ENCODE measurements at regions not wholly inside any gene's neighbourhood (a gene's known extent, or its start where the extent isn't known, plus 50 kb on each side); places are given as distances from the start of the nearest gene placed in this dataset.
A peak's percentile ranks its signal among the peaks of the same experiment; 100 is the strongest.
"Not testable (repeated sequence)": the region's sequence is repeated elsewhere in the genome, so short reads cannot be mapped to it uniquely, and the experiment has no call there.

- no peak for DNase-seq (ENCODE audit: low spot score in 2 of 2, unreplicated experiment in 2 of 2)
- peaks cover 28% of the 10 kb centered on the region for H3K4me1 Mint-ChIP-seq
Observed at GRCh38 chr17:65293584-65294180, 156.5 kb downstream of the RGS9 start.

GRCh38 chr17:65292430-65292829 lies 155.3 kb downstream of the RGS9 start:
- TF ChIP-seq CTCF (IDR thresholded peaks at IDR 0.05; ENCODE audit: unreplicated experiment): no peak
- Mint-ChIP-seq H3K27me3 (ENCODE audit: low read depth) (no peaks in the 10 kb centered on the region), H3K27ac (no peak overlapping the region), H3K4me1 (peaks cover 21% of the 10 kb centered on the region), H3K9me3 (peaks cover 5% of the 10 kb centered on the region), H3K36me3 (no peaks in the 10 kb centered on the region), H3K4me3 (no peak overlapping the region)
- no peak for DNase-seq (ENCODE audit: low spot score in 2 of 2, unreplicated experiment in 2 of 2)

More at GRCh38 chr17:65293584-65294180, 156.5 kb downstream of the RGS9 start:
- H3K27ac Mint-ChIP-seq: no peak overlapping the region
- H3K36me3 Mint-ChIP-seq: no peaks in the 10 kb centered on the region
- H3K27me3 Mint-ChIP-seq (ENCODE audit: low read depth): no peaks in the 10 kb centered on the region
- no peak overlapping the region for H3K4me3 Mint-ChIP-seq
- no peak for TF ChIP-seq CTCF (IDR thresholded peaks at IDR 0.05; ENCODE audit: unreplicated experiment)
- H3K9me3 Mint-ChIP-seq: peaks cover under 1% of the 10 kb centered on the region

GRCh38 chr17:65291301-65291700 lies 154.1 kb downstream of the RGS9 start:
- not testable (repeated sequence) for H3K4me3 Mint-ChIP-seq; H3K36me3 Mint-ChIP-seq; H3K9me3 Mint-ChIP-seq; DNase-seq (ENCODE audit: low spot score in 2 of 2, unreplicated experiment in 2 of 2); H3K27me3 Mint-ChIP-seq (ENCODE audit: low read depth); H3K27ac Mint-ChIP-seq
- peaks cover 26% of the 10 kb centered on the region for H3K4me1 Mint-ChIP-seq

GRCh38 chr17:65290616-65291015 lies 153.4 kb downstream of the RGS9 start:
- Mint-ChIP-seq H3K27ac (no peak overlapping the region), H3K9me3 (peaks cover 5% of the 10 kb centered on the region), H3K36me3 (no peaks in the 10 kb centered on the region), H3K4me3 (no peak overlapping the region), H3K4me1 (peaks cover 26% of the 10 kb centered on the region), H3K27me3 (ENCODE audit: low read depth) (no peaks in the 10 kb centered on the region)
- DNase-seq (ENCODE audit: low spot score in 2 of 2, unreplicated experiment in 2 of 2): no peak
- no peak for TF ChIP-seq CTCF (IDR thresholded peaks at IDR 0.05; ENCODE audit: unreplicated experiment)

- H3K27ac Mint-ChIP-seq: no peak overlapping the region
- H3K27me3 Mint-ChIP-seq (ENCODE audit: low read depth): no peaks in the 10 kb centered on the region
- H3K4me3 Mint-ChIP-seq: no peak overlapping the region
- no peaks in the 10 kb centered on the region for H3K36me3 Mint-ChIP-seq
- no peak for TF ChIP-seq CTCF (IDR thresholded peaks at IDR 0.05; ENCODE audit: unreplicated experiment)
- H3K4me1 Mint-ChIP-seq: peaks cover 26% of the 10 kb centered on the region
- H3K9me3 Mint-ChIP-seq: peaks cover 6% of the 10 kb centered on the region
- DNase-seq (ENCODE audit: low spot score in 2 of 2, unreplicated experiment in 2 of 2): no peak
Observed at GRCh38 chr17:65290056-65290455, 152.9 kb downstream of the RGS9 start.

- Mint-ChIP-seq H3K36me3 (no peaks in the 10 kb centered on the region), H3K27ac (peak overlapping the region; percentile 71), H3K27me3 (ENCODE audit: low read depth) (no peaks in the 10 kb centered on the region), H3K4me1 (peaks cover 14% of the 10 kb centered on the region), H3K9me3 (peaks cover 23% of the 10 kb centered on the region), H3K4me3 (no peak overlapping the region)
- TF ChIP-seq CTCF (IDR thresholded peaks at IDR 0.05; ENCODE audit: unreplicated experiment): no peak
- no peak for DNase-seq (ENCODE audit: low spot score in 2 of 2, unreplicated experiment in 2 of 2)
Observed at GRCh38 chr17:65287040-65287439, 149.9 kb downstream of the RGS9 start.
